Suprapubic skin (tissue), 4 donors: ENCODE measurements at regions not wholly inside any gene's neighbourhood (a gene's known extent, or its start where the extent isn't known, plus 50 kb on each side); places are given as distances from the start of the nearest gene placed in this dataset.

Experiments used
- EP300 ChIP-seq: sonication (generic); formaldehyde crosslinking; IDR thresholded peaks from one replicate; pipeline ENCODE4 v1.6.1; 2017; ENCODE audit warnings: antibody characterized with exemption
- POLR2A ChIP-seq, 2 donors: fragments of 450-650 bp; IDR thresholded peaks; one replicate each; pipeline ENCODE4 v1.6.1; 2017; ENCODE audit warnings: antibody characterized with exemption in 2 of 2, mild to moderate bottlenecking in 2 of 2, moderate library complexity in 2 of 2
- POLR2AphosphoS5 ChIP-seq, 3 donors: sonication (generic); formaldehyde crosslinking; IDR thresholded peaks; one replicate each; pipeline ENCODE4 v1.6.1; 2017; ENCODE audit warnings: antibody characterized with exemption in 3 of 3
- TF ChIP-seq, protein P1 (sequence below), 2 donors: fragments of 200-600 bp in 1 of 2; fragments of 450-650 bp in 1 of 2; sonication (generic) in 1 of 2; IDR thresholded peaks; one replicate each; pipeline ENCODE4 v1.5.1; 2016 to 2019; ENCODE audit warnings: antibody characterized with exemption in 2 of 2, mild to moderate bottlenecking in 1 of 2, moderate library complexity in 1 of 2

GRCh38 chr6:77173472-77174074, 289.7 kb downstream of the HTR1B start:
- no peak for TF ChIP-seq POLR2AphosphoS5 (IDR thresholded peaks at IDR 0.05)
- TF ChIP-seq, protein P1, sequence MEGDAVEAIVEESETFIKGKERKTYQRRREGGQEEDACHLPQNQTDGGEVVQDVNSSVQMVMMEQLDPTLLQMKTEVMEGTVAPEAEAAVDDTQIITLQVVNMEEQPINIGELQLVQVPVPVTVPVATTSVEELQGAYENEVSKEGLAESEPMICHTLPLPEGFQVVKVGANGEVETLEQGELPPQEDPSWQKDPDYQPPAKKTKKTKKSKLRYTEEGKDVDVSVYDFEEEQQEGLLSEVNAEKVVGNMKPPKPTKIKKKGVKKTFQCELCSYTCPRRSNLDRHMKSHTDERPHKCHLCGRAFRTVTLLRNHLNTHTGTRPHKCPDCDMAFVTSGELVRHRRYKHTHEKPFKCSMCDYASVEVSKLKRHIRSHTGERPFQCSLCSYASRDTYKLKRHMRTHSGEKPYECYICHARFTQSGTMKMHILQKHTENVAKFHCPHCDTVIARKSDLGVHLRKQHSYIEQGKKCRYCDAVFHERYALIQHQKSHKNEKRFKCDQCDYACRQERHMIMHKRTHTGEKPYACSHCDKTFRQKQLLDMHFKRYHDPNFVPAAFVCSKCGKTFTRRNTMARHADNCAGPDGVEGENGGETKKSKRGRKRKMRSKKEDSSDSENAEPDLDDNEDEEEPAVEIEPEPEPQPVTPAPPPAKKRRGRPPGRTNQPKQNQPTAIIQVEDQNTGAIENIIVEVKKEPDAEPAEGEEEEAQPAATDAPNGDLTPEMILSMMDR (IDR thresholded peaks at IDR 0.05), result no peak
- no peak for TF ChIP-seq POLR2A (IDR thresholded peaks at IDR 0.05)
- TF ChIP-seq EP300, result no peak
